Liver (tissue), 3 donors: ENCODE measurements at regions not wholly inside any gene's neighbourhood (a gene's known extent, or its start where the extent isn't known, plus 50 kb on each side); places are given as distances from the start of the nearest gene placed in this dataset.

Experiments
- ATF3 ChIP-seq: IDR thresholded peaks from 2 replicates; pipeline ENCODE4 v1.6.1; 2016; ENCODE audit warnings: antibody characterized with exemption
- JUND ChIP-seq, 2 donors: IDR thresholded peaks; 2 replicates each; pipeline ENCODE4 v1.6.1; 2016; ENCODE audit warnings: antibody characterized with exemption in 2 of 2
- RAD21 ChIP-seq, 2 donors: IDR thresholded peaks; 2 replicates each; pipeline ENCODE4 v1.6.1; 2016; ENCODE audit warnings: antibody characterized with exemption in 2 of 2, mild to moderate bottlenecking in 2 of 2
- TAF1 ChIP-seq: conservative IDR thresholded peaks from 2 replicates; pipeline ENCODE4 v1.6.1; 2016; ENCODE audit warnings: antibody characterized with exemption, mild to moderate bottlenecking
- YY1 ChIP-seq: IDR thresholded peaks from 2 replicates; pipeline ENCODE4 v1.6.1; 2016; ENCODE audit warnings: antibody characterized with exemption, mild to moderate bottlenecking
- ZBTB33 ChIP-seq: IDR thresholded peaks from 2 replicates; pipeline ENCODE4 v1.6.1; 2016; ENCODE audit warnings: antibody characterized with exemption
- TF ChIP-seq, protein P1 (sequence below): fragments of 150-350 bp; IDR thresholded peaks from 2 replicates; pipeline ENCODE4 v1.5.1; 2017; ENCODE audit warnings: improper control_type of control experiment, low read depth, low read length; ENCODE audit not compliant: missing input control
- donor health status: healthy.
- donor health status: healthy.

GRCh38 chr4:123708902-123709301, 312.3 kb downstream of the SPRY1 start:
- TF ChIP-seq, protein P1, sequence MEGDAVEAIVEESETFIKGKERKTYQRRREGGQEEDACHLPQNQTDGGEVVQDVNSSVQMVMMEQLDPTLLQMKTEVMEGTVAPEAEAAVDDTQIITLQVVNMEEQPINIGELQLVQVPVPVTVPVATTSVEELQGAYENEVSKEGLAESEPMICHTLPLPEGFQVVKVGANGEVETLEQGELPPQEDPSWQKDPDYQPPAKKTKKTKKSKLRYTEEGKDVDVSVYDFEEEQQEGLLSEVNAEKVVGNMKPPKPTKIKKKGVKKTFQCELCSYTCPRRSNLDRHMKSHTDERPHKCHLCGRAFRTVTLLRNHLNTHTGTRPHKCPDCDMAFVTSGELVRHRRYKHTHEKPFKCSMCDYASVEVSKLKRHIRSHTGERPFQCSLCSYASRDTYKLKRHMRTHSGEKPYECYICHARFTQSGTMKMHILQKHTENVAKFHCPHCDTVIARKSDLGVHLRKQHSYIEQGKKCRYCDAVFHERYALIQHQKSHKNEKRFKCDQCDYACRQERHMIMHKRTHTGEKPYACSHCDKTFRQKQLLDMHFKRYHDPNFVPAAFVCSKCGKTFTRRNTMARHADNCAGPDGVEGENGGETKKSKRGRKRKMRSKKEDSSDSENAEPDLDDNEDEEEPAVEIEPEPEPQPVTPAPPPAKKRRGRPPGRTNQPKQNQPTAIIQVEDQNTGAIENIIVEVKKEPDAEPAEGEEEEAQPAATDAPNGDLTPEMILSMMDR, result no peak
- TF ChIP-seq ZBTB33, result no peak
- no peak for TF ChIP-seq RAD21 (IDR thresholded peaks at IDR 0.05)
- no peak for TF ChIP-seq TAF1
- TF ChIP-seq YY1, result no peak
- no peak for TF ChIP-seq JUND (IDR thresholded peaks at IDR 0.05)
- no peak for TF ChIP-seq ATF3
